SU-DHL-6 (cell line): ENCODE measurements at regions not wholly inside any gene's neighbourhood (a gene's known extent, or its start where the extent isn't known, plus 50 kb on each side); places are given as distances from the start of the nearest gene placed in this dataset.

Experiments
- H2AFZ ChIP-seq: fragments of 200-600 bp; sonication (generic); 2 replicates; pipeline ENCODE4 v1.6.1; 2014; ENCODE audit warnings: low read depth, mild to moderate bottlenecking, moderate library complexity, mixed read lengths, antibody characterized with exemption, low read length; ENCODE audit not compliant: severe bottlenecking
- H3F3A ChIP-seq: fragments of 200-600 bp; shearing (Covaris generic); 2 replicates; pipeline ENCODE4 v1.6.0; 2016; ENCODE audit warnings: antibody characterized with exemption, mild to moderate bottlenecking; ENCODE audit not compliant: insufficient read depth
- H3K27ac ChIP-seq: fragments of 200-600 bp; sonication (generic); 2 replicates; pipeline ENCODE4 v1.5.1; 2016; ENCODE audit warnings: low read depth, mild to moderate bottlenecking, low read length, moderate library complexity, mixed read lengths
- H3K27me3 ChIP-seq: fragments of 200-600 bp; sonication (generic), shearing (Covaris generic); 2 replicates; pipeline ENCODE4 v1.6.0; 2014; ENCODE audit warnings: mild to moderate bottlenecking, low read length
- H3K36me3 ChIP-seq: fragments of 200-600 bp; sonication (generic); 2 replicates; pipeline ENCODE4 v1.6.1; 2014; ENCODE audit warnings: mild to moderate bottlenecking, low read length, mixed read lengths
- H3K4me2 ChIP-seq: fragments of 300-600, 200-600 bp; shearing (Covaris generic), sonication (generic); 2 replicates; pipeline ENCODE4 v1.6.0; 2014; ENCODE audit warnings: low read length, low read depth, mild to moderate bottlenecking; ENCODE audit not compliant: poor library complexity, severe bottlenecking
- H3K4me3 ChIP-seq: fragments of 200-600 bp; sonication (generic); 2 replicates; pipeline ENCODE4 v1.5.1; 2014; ENCODE audit warnings: antibody characterized with exemption, low read length, mild to moderate bottlenecking, mixed read lengths; ENCODE audit not compliant: insufficient read depth, poor library complexity, severe bottlenecking
- H3K79me2 ChIP-seq: fragments of 200-600 bp; sonication (generic); 2 replicates; pipeline ENCODE4 v1.6.1; 2014; ENCODE audit warnings: mild to moderate bottlenecking, low read length, moderate library complexity; ENCODE audit not compliant: insufficient read depth
- H3K9ac ChIP-seq: fragments of 200-600 bp; sonication (generic); 2 replicates; pipeline ENCODE4 v1.7.0; 2014; ENCODE audit warnings: mild to moderate bottlenecking, low read length
- H3K9me2 ChIP-seq: fragments of 200-600 bp; sonication (generic); replicated peaks from 2 replicates; pipeline ENCODE4 v1.6.1; 2014; ENCODE audit warnings: low read length; ENCODE audit not compliant: insufficient read depth
- H3K9me3 ChIP-seq: fragments of 200-600 bp; sonication (generic); 2 replicates; pipeline ENCODE4 v1.6.1; 2014; ENCODE audit warnings: low read length, mixed read lengths; ENCODE audit not compliant: insufficient read depth
- H4K20me1 ChIP-seq: fragments of 200-600 bp; sonication (generic); 2 replicates; pipeline ENCODE4 v1.6.1; 2014; ENCODE audit warnings: low read depth, mild to moderate bottlenecking, antibody characterized with exemption, low read length, moderate library complexity, mixed read lengths
- EZH2phosphoT487 ChIP-seq: fragments of 200-600 bp; sonication (generic), shearing (Covaris generic); conservative IDR thresholded peaks from 2 replicates; pipeline ENCODE4 v1.6.1; 2018; ENCODE audit warnings: mild to moderate bottlenecking, antibody characterized with exemption, low read length, moderate library complexity, mixed read lengths
- TF ChIP-seq, protein P1 (sequence below): fragments of 200-600 bp; sonication (generic); IDR thresholded peaks from one replicate; pipeline ENCODE4 v1.5.1; 2017; ENCODE audit warnings: antibody characterized with exemption, mild to moderate bottlenecking, low read length, moderate library complexity; ENCODE audit not compliant: insufficient read depth, poor library complexity, severe bottlenecking

- no peaks in the 10 kb centered on the region for H3K9me2 ChIP-seq
- H3K27me3 ChIP-seq, result no peaks in the 10 kb centered on the region
- peak overlapping the region; percentile 21 for H2AFZ ChIP-seq
- no peaks in the 10 kb centered on the region for H3K36me3 ChIP-seq
- no peak overlapping the region for H3K4me3 ChIP-seq
- no peaks in the 10 kb centered on the region for H3K9me3 ChIP-seq
- H3K27ac ChIP-seq, result no peak overlapping the region
- H4K20me1 ChIP-seq, result no peaks in the 10 kb centered on the region
- H3K79me2 ChIP-seq, result no peaks in the 10 kb centered on the region
- H3F3A ChIP-seq, result no peaks in the 10 kb centered on the region
- H3K9ac ChIP-seq, result no peak overlapping the region
- TF ChIP-seq EZH2phosphoT487, result no peak
- TF ChIP-seq, protein P1, sequence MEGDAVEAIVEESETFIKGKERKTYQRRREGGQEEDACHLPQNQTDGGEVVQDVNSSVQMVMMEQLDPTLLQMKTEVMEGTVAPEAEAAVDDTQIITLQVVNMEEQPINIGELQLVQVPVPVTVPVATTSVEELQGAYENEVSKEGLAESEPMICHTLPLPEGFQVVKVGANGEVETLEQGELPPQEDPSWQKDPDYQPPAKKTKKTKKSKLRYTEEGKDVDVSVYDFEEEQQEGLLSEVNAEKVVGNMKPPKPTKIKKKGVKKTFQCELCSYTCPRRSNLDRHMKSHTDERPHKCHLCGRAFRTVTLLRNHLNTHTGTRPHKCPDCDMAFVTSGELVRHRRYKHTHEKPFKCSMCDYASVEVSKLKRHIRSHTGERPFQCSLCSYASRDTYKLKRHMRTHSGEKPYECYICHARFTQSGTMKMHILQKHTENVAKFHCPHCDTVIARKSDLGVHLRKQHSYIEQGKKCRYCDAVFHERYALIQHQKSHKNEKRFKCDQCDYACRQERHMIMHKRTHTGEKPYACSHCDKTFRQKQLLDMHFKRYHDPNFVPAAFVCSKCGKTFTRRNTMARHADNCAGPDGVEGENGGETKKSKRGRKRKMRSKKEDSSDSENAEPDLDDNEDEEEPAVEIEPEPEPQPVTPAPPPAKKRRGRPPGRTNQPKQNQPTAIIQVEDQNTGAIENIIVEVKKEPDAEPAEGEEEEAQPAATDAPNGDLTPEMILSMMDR, result no peak
- no peak overlapping the region for H3K4me2 ChIP-seq
Measured at GRCh38 chr14:43147485-43147884, 1359.6 kb downstream of the FSCB start.

DNA sequence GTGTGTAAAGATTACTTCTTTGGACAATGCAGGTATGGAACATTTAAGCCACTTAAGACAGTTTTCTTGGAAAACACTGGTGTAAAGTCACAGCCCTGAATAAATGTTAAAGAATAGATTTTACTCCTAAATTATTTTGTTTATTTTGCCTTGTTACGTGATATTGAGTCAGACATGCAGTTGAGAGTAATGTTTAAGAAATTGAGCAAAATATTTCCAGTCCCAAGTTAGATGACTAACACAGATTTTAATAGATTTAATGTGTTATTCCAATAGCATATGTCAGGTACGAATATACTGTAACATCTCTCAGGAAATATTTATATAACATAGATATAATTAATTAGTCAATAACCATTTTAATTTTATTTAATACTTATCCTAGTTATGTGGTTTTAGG lies 1361.7 kb downstream of the FSCB start:
- no peak overlapping the region for H3K27ac ChIP-seq
- H3K4me2 ChIP-seq, result no peak overlapping the region
- H2AFZ ChIP-seq, result no peak overlapping the region
- no peaks in the 10 kb centered on the region for H3K36me3 ChIP-seq
- no peaks in the 10 kb centered on the region for H3K9me2 ChIP-seq
- no peak overlapping the region for H3K9ac ChIP-seq
- H3K4me3 ChIP-seq, result no peak overlapping the region
- TF ChIP-seq, protein P1, result no peak
- TF ChIP-seq EZH2phosphoT487, result no peak
- H3K9me3 ChIP-seq, result no peaks in the 10 kb centered on the region
- no peaks in the 10 kb centered on the region for H4K20me1 ChIP-seq
- H3F3A ChIP-seq, result no peaks in the 10 kb centered on the region
- H3K79me2 ChIP-seq, result no peaks in the 10 kb centered on the region
- H3K27me3 ChIP-seq, result no peaks in the 10 kb centered on the region

DNA sequence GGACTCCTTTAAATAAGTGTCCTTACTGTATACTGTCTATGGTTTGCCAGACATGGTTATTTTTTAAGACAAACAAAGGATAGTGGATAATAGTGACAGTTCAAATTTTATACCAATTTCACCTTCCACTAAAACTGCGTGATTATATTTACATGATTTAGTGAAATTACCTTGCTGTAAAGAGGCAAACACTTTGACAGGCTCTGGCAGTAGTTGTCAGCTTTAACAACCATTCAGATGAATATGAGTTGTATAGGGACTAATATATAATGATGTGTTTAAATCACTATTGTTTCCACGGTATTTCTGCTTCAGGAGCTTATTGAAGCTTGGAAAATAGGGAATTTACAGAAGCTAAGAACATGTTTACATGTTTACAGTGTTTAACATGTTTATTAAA lies 1364.0 kb downstream of the FSCB start:
- H3K36me3 ChIP-seq, result no peaks in the 10 kb centered on the region
- H2AFZ ChIP-seq, result no peak overlapping the region
- H3K9ac ChIP-seq, result no peak overlapping the region

More for the DNA sequence above, 1364.0 kb downstream of the FSCB start:
- TF ChIP-seq, protein P1, result no peak
- TF ChIP-seq EZH2phosphoT487, result no peak
- Histone ChIP-seq H3K9me3 (no peaks in the 10 kb centered on the region), H3K4me3 (no peak overlapping the region), H3K9me2 (no peaks in the 10 kb centered on the region), H3K4me2 (no peak overlapping the region), H3K79me2 (no peaks in the 10 kb centered on the region), H3K27me3 (no peaks in the 10 kb centered on the region), H3F3A (no peaks in the 10 kb centered on the region), H4K20me1 (no peaks in the 10 kb centered on the region), H3K27ac (no peak overlapping the region)
